ENCODE measurements at regions not wholly inside any gene's neighbourhood (a gene's known extent, or its start where the extent isn't known, plus 50 kb on each side); places are given as distances from the start of the nearest gene placed in this dataset.
"Not testable (repeated sequence)": the region's sequence is repeated elsewhere in the genome, so short reads cannot be mapped to it uniquely, and the experiment has no call there.

GRCh38 chr3:74135808-74136207, 478.7 kb downstream of the CNTN3 start:
- Histone ChIP-seq H3K4me3 (no peak overlapping the region), H3K4me1 (no peaks in the 10 kb centered on the region), H3K27me3 (no peaks in the 10 kb centered on the region)

GRCh38 chr3:74134831-74135230, 479.6 kb downstream of the CNTN3 start:
- Histone ChIP-seq H3K9me3 (no peaks in the 10 kb centered on the region), H3K27me3 (no peaks in the 10 kb centered on the region), H3K36me3 (no peaks in the 10 kb centered on the region), H3K27ac (no peak overlapping the region), H3K4me3 (no peak overlapping the region), H3K4me1 (no peaks in the 10 kb centered on the region)
- no peak for TF ChIP-seq POLR2AphosphoS5 (IDR thresholded peaks at IDR 0.05; ENCODE audit: insufficient read depth in 1 of 2, low read depth in 1 of 2)
- no peak for TF ChIP-seq POLR2A (IDR thresholded peaks at IDR 0.05)
- no peak for TF ChIP-seq CTCF (IDR thresholded peaks at IDR 0.05)
- no peak for DNase-seq (ENCODE audit: extremely low spot score in 2 of 2)
- intact Hi-C loops (cut with DNase I) = no loop called here

More at GRCh38 chr3:74135808-74136207, 478.7 kb downstream of the CNTN3 start:
- H3K27ac ChIP-seq = no peak overlapping the region
- TF ChIP-seq POLR2A (IDR thresholded peaks at IDR 0.05) (no peak), CTCF (IDR thresholded peaks at IDR 0.05) (no peak), POLR2AphosphoS5 (IDR thresholded peaks at IDR 0.05; ENCODE audit: insufficient read depth in 1 of 2, low read depth in 1 of 2) (no peak)
- no peak for DNase-seq (ENCODE audit: extremely low spot score in 2 of 2)
- intact Hi-C loops (cut with DNase I) = no loop called here
- H3K9me3 ChIP-seq = no peaks in the 10 kb centered on the region
- H3K36me3 ChIP-seq = no peaks in the 10 kb centered on the region

- H3K36me3 ChIP-seq; H3K27ac ChIP-seq; H3K4me1 ChIP-seq; DNase-seq (ENCODE audit: extremely low spot score in 2 of 2); H3K27me3 ChIP-seq; H3K4me3 ChIP-seq; intact Hi-C loops (cut with DNase I); H3K9me3 ChIP-seq: not testable (repeated sequence)
Measured at GRCh38 chr3:74131546-74132328, 482.7 kb downstream of the CNTN3 start.

GRCh38 chr3:74129611-74130010, 484.8 kb downstream of the CNTN3 start:
- no peaks in the 10 kb centered on the region for H3K9me3 ChIP-seq
- no peaks in the 10 kb centered on the region for H3K27me3 ChIP-seq
- H3K27ac ChIP-seq = no peak overlapping the region
- no peak for DNase-seq (ENCODE audit: extremely low spot score in 2 of 2)
- no peaks in the 10 kb centered on the region for H3K36me3 ChIP-seq
- no peak for TF ChIP-seq POLR2AphosphoS5 (IDR thresholded peaks at IDR 0.05; ENCODE audit: insufficient read depth in 1 of 2, low read depth in 1 of 2)
- intact Hi-C loops (cut with DNase I) = no loop called here
- H3K4me3 ChIP-seq = no peak overlapping the region
- H3K4me1 ChIP-seq = no peaks in the 10 kb centered on the region

- Histone ChIP-seq H3K4me3 (no peak overlapping the region), H3K36me3 (no peaks in the 10 kb centered on the region), H3K4me1 (no peaks in the 10 kb centered on the region), H3K9me3 (no peaks in the 10 kb centered on the region), H3K27ac (no peak overlapping the region), H3K27me3 (no peaks in the 10 kb centered on the region)
- TF ChIP-seq CTCF (IDR thresholded peaks at IDR 0.05) (no peak), POLR2A (IDR thresholded peaks at IDR 0.05) (no peak), POLR2AphosphoS5 (IDR thresholded peaks at IDR 0.05; ENCODE audit: insufficient read depth in 1 of 2, low read depth in 1 of 2) (no peak)
- no peak for DNase-seq (ENCODE audit: extremely low spot score in 2 of 2)
- intact Hi-C loops (cut with DNase I) = no loop called here
Measured at GRCh38 chr3:74129056-74129455, 485.4 kb downstream of the CNTN3 start.

- TF ChIP-seq POLR2AphosphoS5 (IDR thresholded peaks at IDR 0.05; ENCODE audit: insufficient read depth in 1 of 2, low read depth in 1 of 2) (no peak), CTCF (IDR thresholded peaks at IDR 0.05) (no peak), POLR2A (IDR thresholded peaks at IDR 0.05) (no peak)
- Histone ChIP-seq H3K4me3 (no peak overlapping the region), H3K4me1 (no peaks in the 10 kb centered on the region), H3K36me3 (no peaks in the 10 kb centered on the region), H3K9me3 (no peaks in the 10 kb centered on the region), H3K27me3 (no peaks in the 10 kb centered on the region), H3K27ac (no peak overlapping the region)
- intact Hi-C loops (cut with DNase I) = no loop called here
- DNase-seq (ENCODE audit: extremely low spot score in 2 of 2) = no peak
Measured at GRCh38 chr3:74127256-74127655, 487.2 kb downstream of the CNTN3 start.

Measured in vagina (tissue), 2 donors.